ENCODE measurements at regions not wholly inside any gene's neighbourhood (a gene's known extent, or its start where the extent isn't known, plus 50 kb on each side); places are given as distances from the start of the nearest gene placed in this dataset.
"Not testable (repeated sequence)": the region's sequence is repeated elsewhere in the genome, so short reads cannot be mapped to it uniquely, and the experiment has no call there.

DNA sequence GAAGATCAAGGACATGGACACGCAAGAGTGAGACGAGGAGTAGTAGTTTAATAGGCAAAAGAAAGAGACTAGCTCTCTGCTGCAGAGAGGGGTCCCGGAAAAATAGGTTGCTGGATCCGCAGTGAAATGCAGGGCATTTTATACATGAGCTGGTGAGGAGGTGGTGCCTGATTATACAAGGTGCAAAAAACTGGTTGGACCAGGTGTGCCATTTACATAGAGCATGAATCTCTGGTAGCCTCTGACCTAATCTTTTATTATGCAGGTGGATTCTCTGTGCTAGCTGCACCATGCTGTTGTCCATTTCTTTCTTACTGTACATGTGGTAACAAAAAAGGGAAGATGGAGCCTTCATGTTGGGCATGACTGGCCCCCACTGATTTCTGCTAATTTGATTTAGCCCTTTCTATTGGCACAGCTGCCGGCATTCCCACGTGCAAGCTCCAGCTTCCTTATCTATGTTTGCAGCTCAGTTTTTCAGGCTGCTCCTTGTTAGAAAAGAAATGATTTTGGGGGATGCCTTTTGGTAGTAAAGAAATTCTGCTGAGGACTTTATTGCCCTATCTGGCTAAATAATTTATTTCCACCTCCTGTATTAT, 548.1 kb downstream of the BRINP3 start:
- no peak for DNase-seq (ENCODE audit: low read depth in 4 of 4, low spot score in 2 of 4)

DNA sequence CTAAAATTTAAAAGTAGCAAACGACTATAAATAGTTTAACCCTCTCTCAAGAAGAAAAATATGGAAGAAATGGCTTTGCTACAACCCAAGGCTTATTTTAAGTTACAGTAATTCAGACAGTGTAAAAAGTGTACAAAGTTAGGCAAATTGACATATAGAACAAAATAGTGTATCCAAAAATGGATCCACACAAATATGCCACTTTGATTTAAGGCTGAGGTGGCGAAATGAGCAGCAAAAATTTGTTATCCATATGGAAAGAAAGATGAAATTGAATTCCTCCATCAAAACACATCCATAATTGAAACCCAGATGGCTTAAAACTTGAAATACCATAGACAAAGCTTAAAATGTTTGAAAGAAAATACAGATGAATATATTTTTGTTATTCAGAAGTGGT, 540.8 kb downstream of the BRINP3 start:
- DNase-seq (ENCODE audit: low read depth in 4 of 4, low spot score in 2 of 4), result no peak

DNA sequence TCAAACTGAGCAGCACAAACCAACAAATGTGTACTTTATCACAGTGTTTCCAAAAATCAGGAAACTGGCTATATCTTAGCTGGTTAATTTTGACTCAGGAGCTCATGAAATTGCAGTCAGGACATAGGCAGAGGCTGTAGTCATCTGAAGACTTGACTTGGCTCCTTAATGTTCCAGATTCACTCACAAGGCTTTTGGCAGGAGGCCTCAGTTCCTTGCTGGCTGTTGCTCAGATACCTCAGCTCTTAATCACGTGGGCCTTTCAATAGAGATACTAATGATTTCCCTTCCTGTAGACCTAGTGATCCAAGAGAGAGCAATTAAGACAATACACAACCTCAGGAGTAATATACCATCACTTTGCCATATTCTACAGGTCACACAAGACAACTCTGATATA, 537.7 kb downstream of the BRINP3 start:
- no peak for DNase-seq (ENCODE audit: low read depth in 4 of 4, low spot score in 2 of 4)

DNA sequence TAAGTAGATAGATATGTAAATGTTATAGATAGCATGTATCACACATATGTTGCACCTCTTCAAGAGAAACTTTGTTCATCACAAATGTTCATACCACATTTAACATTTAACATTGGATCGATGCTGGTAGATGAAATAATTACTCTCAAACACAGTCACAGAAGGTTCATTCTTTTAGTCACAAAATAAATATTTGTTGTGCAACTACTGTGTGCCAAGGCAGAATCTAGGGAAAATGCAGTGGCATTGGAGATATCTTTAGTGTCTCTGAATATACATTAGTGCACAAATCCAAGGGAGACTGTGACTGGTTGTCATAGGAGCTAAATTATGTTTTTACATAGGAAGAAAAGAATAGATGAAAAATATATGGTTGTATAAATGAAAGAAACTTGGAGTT, 535.7 kb downstream of the BRINP3 start:
- DNase-seq (ENCODE audit: low read depth in 4 of 4, low spot score in 2 of 4), result no peak

DNA sequence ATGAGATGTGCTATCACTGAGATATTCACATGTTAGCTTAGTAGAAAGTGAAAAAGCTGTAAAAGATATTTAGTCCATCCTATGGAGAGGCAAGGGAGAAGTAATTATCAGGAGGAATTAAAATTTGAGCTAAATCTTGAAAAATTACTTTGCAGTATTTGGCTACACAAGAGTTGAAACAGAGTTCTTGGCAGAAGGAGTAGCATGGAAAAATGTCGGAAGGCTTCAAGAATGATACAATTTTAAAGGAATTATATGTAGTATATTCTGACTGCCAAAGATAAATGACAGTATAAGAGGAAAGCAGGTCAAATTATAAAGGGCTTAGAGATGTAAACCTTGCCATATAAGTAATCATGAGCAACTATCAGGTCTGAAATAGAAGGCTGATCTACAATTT, 518.9 kb downstream of the BRINP3 start:
- DNase-seq (ENCODE audit: low read depth in 4 of 4, low spot score in 2 of 4), result no peak

DNA sequence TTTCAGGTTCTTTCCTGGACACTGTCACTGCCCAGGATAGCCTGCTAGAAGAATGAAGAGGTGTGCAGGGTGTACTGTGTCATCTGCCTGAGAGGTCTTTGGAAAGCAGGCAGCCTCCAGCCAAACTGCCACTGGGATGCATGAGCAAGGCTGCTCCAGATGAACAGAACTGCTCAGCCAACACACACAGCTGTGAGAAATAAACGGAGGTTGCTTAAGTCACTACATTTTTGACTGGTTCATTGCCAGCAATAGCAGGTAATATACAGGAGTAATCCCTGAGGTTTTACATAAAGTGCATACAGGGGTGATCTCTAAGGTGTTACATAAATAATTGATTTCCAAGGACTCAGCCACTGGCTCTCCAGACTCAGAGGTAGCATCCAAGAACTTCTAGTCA, 516.9 kb downstream of the BRINP3 start:
- DNase-seq (ENCODE audit: low read depth in 4 of 4, low spot score in 2 of 4), result no peak

DNA sequence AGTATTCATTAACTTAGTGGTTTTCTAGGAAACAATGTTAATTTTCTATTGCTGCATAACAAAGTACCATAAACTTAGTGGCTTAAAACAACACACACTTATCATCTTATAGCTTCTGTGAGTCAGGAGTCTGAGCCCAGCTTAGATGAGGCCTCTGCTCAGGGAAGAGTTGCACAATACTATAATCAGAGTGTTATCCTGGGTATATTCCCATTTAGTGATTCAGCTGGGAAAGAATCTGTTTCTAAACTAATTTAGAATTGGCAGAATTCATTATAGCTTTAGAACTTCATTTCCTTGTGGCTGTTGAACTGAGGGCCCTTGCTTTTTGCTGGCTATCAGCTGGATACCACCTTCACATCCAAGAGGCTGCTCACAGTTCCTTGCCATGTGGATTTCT, 515.5 kb downstream of the BRINP3 start:
- DNase-seq (ENCODE audit: low read depth in 4 of 4, low spot score in 2 of 4), result no peak

DNA sequence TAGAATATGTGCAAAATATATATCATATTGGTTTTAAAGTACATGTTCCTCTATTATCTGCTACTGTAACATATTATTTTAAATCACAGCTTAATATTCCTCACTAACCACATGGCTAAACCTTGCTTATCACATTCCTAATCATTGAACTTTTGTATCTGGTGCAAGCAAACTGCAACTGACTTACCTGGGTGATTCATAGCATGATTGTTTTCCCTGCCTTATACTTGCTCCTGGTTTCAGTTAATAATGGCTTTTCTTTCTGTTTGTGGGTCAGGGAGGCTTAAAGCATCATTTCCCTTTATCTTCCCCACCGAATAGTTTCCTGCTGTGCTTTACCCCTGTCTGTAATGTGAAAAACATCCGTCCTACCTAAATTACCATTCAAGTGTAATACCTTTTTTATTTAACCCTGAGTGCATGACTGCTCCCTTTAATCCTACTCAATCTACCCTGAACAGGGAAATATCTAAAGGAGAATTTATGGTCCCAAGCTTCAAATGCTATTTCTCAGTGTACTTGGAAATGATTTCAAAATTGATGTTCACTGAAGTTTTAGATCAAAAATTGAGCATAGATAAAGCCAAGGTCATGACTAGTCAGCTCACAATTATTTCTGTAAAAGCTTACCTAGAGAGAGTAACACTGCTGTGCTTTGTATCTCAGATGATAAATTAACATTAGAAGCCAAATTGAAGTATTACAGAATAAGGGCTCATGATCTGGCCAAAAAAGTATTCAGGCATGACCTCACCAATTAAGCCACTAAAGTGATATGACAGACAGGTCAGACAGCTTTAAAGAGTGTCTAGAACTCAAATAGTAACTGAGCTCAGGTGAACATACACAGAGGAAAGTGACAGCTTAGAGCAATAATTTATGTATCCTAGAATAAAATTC, 507.1 kb downstream of the BRINP3 start:
- DNase-seq (ENCODE audit: low read depth in 4 of 4, low spot score in 2 of 4), result peak in 3 of 4 donors; percentile 4 to 7 (median 6)

DNA sequence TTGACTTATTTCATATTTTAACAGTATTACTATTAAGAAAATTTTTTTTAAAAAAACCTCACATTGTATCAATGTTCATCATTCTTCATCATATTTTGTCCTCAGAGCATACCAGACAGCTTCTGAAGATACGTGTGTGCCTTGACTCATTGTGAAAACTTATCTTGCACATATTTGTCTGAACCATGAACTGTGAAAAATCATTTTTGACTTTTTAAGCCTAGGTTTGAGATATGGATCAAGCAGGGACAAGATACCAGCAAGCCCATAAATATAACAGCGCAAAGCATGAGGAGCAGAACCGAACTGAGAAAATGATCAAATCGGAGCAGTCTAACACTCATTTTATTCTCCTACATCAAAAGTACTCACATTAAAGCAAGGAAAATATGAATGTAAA, 506.0 kb downstream of the BRINP3 start:
- no peak for DNase-seq (ENCODE audit: low read depth in 4 of 4, low spot score in 2 of 4)

DNA sequence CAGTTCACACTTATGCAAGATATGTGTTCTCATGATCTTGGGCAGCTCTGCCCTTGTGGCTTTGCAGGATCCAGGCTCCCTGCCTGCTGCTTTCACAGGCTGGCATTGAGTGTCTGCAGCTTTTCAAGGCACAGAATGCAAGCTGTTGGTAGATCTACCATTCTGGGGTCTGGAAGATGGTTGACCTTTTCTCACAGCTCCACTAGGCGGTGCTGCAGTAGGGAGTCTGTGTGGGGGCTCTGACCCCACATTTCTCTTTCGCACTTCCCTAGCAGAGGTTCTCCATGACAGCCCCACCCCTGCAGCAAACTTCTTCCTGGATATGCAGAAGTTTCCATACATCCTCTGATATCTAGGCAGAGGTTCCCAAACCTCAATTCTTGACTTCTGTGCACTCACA, 500.5 kb downstream of the BRINP3 start:
- DNase-seq (ENCODE audit: low read depth in 4 of 4, low spot score in 2 of 4), result no peak

DNA sequence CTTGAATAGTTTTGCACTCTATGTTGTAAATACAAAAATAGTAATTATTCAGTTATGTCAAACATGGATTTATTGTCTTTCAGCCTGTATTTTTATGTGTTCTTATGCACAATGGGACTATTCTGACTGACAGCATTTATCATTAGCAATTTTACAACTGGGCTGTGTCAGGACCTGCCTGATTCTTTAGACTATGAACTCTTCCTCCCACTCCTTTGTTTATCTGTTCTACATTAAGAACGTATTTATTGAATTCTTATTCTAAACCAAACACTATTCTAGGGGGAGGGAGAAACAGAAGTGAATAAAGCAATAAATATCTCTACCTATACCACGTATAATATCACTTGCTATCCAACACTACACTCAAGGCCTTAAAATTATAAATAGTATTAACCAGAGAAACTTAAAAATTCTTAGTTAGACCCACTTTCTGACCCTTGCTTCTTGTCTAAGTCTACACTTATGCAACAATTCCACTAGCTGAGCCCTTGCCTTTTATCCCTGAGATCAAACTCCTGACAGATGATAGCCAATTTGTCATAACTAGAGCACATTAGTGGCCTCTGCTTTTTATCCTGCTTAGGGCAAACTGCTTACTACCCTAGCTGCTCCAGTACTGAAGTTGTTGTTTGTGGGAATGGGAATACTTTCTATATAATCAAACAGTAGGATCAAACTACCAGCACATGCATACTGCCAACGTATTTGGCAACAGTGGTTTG, 494.3 kb downstream of the BRINP3 start:
- DNase-seq (ENCODE audit: low read depth in 4 of 4, low spot score in 2 of 4), result no peak

DNA sequence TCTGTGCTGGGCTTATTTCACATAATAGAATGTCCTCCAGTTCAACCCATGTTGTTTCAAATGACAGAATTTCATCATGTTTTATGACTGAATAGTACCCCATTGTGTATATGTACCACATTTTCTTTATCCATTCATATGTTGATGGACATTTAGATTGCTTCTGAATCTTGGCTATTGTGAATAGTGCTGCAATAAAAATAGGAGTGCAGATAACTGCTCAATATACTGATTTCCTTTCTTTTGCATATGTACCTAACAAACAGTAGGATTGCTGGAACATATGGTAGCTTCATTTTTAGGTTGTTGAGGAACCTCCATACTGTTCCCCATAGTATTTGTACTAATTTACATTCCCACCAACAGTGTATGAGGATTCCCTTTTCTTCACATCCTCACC, 491.1 kb downstream of the BRINP3 start:
- DNase-seq (ENCODE audit: low read depth in 4 of 4, low spot score in 2 of 4), result no peak

DNA sequence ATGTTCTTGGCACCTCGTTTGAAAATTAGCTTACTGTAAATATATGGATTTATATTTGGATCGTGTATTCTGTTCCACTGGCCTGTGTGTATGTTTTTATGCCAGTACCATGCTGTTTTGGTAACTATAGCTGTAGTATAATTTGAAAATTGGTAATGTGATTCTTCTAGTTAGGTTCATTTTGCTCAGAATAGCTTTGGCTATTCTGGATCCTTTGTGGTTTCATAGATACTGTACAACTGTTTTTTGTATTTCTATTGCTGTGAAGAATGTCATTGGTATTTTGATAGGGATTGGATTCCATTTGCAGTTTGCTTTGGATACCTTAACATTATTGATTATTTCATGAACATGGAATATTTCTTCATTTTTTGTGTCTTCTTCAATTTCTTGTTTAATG, 490.2 kb downstream of the BRINP3 start:
- no peak for DNase-seq (ENCODE audit: low read depth in 4 of 4, low spot score in 2 of 4)

DNA sequence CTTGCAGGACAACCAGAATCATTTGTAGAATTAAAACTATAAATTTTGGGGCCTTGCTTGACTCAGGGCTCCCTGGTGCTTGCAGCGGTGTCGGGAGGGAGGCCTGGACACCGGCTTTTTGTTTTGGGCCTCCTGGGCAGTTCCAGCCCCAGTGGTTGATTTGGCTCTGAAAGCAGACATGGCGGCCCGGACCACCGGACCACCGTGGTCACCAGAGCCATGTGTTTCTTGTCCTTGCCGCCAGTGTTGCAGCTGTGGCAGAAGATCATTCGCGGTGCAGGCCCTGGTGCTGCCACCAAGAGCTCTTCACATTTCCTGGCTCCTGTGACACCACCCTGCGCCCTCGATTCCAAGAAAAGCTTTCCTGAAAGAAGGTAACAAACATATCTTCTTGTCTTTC, 484.8 kb downstream of the BRINP3 start:
- DNase-seq (ENCODE audit: low read depth in 4 of 4, low spot score in 2 of 4), result no peak

DNA sequence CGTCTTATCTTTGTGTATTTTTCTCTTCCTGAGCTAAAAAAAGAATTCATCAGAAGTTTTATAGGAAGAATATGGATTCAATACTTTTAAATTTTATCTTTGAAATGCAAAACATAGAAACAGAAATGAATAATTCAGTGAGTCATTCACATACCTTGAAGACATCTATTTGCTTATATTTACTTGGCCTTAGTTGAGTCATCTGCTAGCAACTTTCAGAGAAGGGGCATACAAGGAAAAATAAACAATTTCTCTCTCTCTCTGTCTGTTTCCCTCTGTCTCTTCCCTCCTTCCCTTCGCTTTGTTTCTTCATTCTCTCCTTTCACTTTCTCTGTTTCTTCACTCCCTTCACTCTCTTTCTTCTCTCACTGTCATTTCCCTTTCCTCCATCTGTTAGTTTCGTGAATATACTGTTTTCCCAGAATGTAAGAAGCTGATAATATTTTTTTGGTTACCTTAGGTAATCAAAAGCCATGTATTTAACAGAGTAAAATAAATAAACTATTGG, 477.2 kb downstream of the BRINP3 start:
- DNase-seq (ENCODE audit: low read depth in 4 of 4, low spot score in 2 of 4), result no peak

DNA sequence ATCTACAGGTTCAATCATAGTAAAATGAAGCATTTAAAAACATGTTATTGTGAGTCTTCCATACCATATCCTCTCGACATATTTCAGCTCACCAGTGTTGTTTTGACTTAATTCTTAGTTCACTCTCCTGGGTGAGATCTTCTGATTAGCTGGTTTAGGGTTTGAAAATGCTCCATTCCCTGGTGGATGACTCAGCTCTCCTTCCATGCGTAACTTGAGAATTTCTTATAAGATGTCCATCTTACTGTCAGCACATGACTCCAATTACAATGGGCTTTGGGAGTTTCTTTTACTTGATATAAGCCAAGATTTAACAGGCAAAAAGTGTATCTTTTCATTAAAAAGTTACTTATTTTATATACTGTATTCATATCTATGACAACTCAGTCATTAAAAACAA, 476.5 kb downstream of the BRINP3 start:
- DNase-seq (ENCODE audit: low read depth in 4 of 4, low spot score in 2 of 4), result no peak

DNA sequence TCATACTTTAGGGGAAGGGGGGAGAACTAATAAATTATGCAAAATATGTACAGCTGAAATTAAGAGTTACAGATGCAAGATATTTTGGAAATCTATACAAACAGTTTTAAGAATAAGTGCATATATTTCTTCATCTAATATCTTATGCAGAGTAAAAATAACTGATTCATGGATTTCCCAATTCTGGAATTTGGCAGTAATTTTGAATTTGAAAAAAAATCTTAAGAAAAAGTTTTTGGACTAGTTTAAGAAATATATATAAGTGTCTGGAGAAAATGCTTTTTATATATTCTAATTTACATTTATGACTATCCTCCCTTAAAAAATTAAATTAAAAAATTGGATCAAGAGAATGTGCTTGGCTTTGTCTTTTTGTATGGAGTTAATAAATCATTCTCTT, 474.3 kb downstream of the BRINP3 start:
- no peak for DNase-seq (ENCODE audit: low read depth in 4 of 4, low spot score in 2 of 4)

DNA sequence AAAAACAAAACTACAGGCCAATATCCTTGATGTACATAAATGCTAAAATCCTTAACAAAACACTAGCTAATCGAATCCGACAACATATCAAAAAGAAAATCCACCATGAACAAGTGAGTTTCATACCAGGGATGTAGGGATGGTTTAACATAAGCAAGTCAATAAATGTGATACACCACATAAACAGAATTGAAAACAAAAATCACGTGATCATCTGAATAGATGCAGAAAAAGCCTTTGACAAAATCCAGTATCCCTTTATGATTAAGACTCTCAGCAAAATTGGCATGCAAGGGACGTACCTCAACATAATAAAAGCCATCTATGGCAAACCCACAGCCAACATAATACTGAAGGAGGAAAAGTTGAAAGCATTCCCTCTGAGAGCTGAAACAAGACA, 466.1 kb downstream of the BRINP3 start:
- no peak for DNase-seq (ENCODE audit: low read depth in 4 of 4, low spot score in 2 of 4)

DNA sequence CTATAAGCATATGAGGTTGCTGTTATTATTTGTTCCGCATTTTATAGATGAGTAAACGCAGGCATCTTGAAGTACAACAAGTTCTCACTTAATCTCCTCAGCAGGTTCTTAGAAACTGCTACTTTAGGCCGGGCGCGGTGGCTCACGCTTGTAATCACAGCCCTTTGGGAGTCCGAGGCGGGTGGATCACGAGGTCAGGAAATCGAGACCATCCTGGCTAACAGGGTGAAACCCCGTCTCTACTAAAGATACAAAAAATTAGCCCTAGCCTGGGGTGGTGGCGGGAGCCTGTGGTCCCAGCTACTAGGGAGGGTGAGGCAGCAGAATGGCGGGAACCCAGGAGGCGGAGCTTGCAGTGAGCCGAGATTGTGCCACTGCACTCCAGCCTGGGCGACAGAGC, 458.5 kb downstream of the BRINP3 start:
- not testable (repeated sequence) for DNase-seq (ENCODE audit: low read depth in 4 of 4, low spot score in 2 of 4)

DNA sequence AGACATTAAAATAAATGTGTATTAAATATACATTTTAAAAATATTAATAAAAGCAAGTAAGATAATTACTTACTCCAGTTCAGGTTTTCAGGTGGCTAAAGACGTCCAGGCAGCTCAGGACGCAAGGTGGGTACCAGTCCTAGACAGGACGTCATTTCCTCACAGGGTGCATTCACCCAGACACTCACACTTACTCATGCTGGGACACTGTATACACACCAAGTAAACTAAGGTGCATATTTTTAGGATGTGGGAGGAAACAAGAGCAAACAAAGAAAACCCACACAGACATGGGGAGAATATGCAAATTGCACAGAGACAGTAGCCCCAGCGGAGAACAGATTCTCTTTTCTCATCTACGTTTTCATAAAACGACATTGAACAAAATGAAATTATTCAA, 457.9 kb downstream of the BRINP3 start:
- DNase-seq (ENCODE audit: low read depth in 4 of 4, low spot score in 2 of 4), result no peak

DNA sequence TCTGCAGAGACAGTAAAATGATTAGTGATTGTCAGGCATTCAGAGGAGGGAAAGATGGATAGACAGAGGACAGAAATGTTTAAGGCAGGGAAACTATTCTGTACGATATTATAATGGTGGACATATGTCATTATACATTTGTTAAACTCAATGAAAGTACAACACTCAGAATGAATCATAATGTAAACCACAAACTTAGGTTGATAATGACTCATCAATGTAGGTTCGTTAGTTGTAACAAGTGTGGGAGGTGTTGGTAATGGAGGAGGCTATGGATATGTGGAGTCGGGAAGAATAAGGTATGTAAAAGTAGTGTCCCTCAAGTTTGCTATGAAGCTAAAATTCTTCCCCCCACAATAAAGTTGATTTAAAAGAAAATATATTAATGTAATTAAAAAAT, 455.0 kb downstream of the BRINP3 start:
- DNase-seq (ENCODE audit: low read depth in 4 of 4, low spot score in 2 of 4), result no peak

DNA sequence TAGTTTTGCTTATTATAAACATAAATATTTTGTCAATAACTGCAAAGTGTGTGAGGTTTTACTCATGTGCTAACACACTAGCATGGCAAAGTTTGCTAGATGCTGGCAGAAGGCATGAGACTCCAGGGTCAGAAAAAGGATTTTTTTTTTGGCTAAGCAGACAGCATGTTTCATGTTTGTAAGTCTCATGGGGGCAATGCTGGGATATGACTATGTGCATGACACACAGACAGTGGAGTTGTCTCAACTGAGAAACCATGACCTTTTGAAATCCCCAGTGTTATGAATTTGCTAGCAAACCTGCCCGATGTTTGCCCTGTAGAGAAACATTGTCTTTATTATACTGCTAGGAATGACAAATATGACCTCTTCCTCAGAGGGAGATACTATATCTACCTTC, 448.2 kb downstream of the BRINP3 start:
- DNase-seq (ENCODE audit: low read depth in 4 of 4, low spot score in 2 of 4), result no peak
